Astrocyte (in vitro differentiated cells and primary cell): ENCODE measurements at regions not wholly inside any gene's neighbourhood (a gene's known extent, or its start where the extent isn't known, plus 50 kb on each side); places are given as distances from the start of the nearest gene placed in this dataset.

Experiments
- DNase-seq: peaks from one replicate; pipeline ENCODE4 v3.0.0-alpha.2; 2010; ENCODE audit warnings: low read depth
- FAIRE-seq: peaks from 2 replicates; lab custom pipeline; 2011; peaks lifted over from hg19 to GRCh38; lab: Jason Lieb, UNC
- H2AFZ ChIP-seq: 2 replicates; pipeline ENCODE4 v1.6.0; 2012; ENCODE audit warnings: low read depth, low read length, inconsistent platforms
- H3K27ac ChIP-seq: 2 replicates; pipeline ENCODE4 v1.5.1; 2011; ENCODE audit warnings: low read depth, low read length, inconsistent platforms
- H3K27me3 ChIP-seq: 2 replicates; pipeline ENCODE4 v1.6.0; 2011; ENCODE audit warnings: low read length, inconsistent platforms; ENCODE audit not compliant: insufficient read depth
- H3K36me3 ChIP-seq: 2 replicates; pipeline ENCODE4 v1.5.1; 2011; ENCODE audit warnings: low read length, inconsistent platforms; ENCODE audit not compliant: insufficient read depth
- H3K4me1 ChIP-seq: 2 replicates; pipeline ENCODE4 v1.5.1; 2011; ENCODE audit warnings: low read length, inconsistent platforms; ENCODE audit not compliant: insufficient read depth
- H3K4me2 ChIP-seq: 2 replicates; pipeline ENCODE4 v1.6.0; 2012; ENCODE audit warnings: low read length, inconsistent platforms
- H3K4me3 ChIP-seq: 2 replicates; pipeline ENCODE4 v1.5.1; 2011; ENCODE audit warnings: low read depth, mild to moderate bottlenecking, low read length, inconsistent platforms; ENCODE audit not compliant: insufficient read depth
- H3K79me2 ChIP-seq: 2 replicates; pipeline ENCODE4 v1.6.0; 2012; ENCODE audit warnings: mild to moderate bottlenecking, low read length, inconsistent platforms; ENCODE audit not compliant: insufficient read depth
- H3K9ac ChIP-seq: 2 replicates; pipeline ENCODE4 v1.6.0; 2012; ENCODE audit warnings: mild to moderate bottlenecking, low read length, inconsistent platforms
- H3K9me3 ChIP-seq: 2 replicates; pipeline ENCODE4 v1.5.1; 2012; ENCODE audit warnings: low read depth, mild to moderate bottlenecking, low read length, inconsistent platforms; ENCODE audit not compliant: insufficient read depth
- H4K20me1 ChIP-seq: 2 replicates; pipeline ENCODE4 v1.6.0; 2012; ENCODE audit warnings: low read length, inconsistent platforms; ENCODE audit not compliant: insufficient read depth
- H3K27ac Mint-ChIP-seq: one replicate; pipeline ENCODE4 v1.8.0; 2021; ENCODE audit warnings: mild to moderate bottlenecking, mixed read lengths; ENCODE audit not compliant: unreplicated experiment
- H3K27me3 Mint-ChIP-seq: one replicate; pipeline ENCODE4 v1.8.0; 2021; ENCODE audit warnings: low read depth, mixed read lengths; ENCODE audit not compliant: unreplicated experiment
- H3K36me3 Mint-ChIP-seq: one replicate; pipeline ENCODE4 v1.8.0; 2021; ENCODE audit warnings: low read depth, mixed read lengths; ENCODE audit not compliant: unreplicated experiment
- H3K4me1 Mint-ChIP-seq: one replicate; pipeline ENCODE4 v1.8.0; 2021; ENCODE audit warnings: low read depth, mixed read lengths; ENCODE audit not compliant: unreplicated experiment
- H3K4me3 Mint-ChIP-seq: one replicate; pipeline ENCODE4 v1.8.0; 2021; ENCODE audit warnings: mild to moderate bottlenecking, moderate library complexity, mixed read lengths; ENCODE audit not compliant: unreplicated experiment
- H3K9me3 Mint-ChIP-seq: one replicate; pipeline ENCODE4 v1.8.0; 2021; ENCODE audit warnings: mild to moderate bottlenecking, mixed read lengths; ENCODE audit not compliant: unreplicated experiment
- CTCF ChIP-seq: IDR thresholded peaks from 2 replicates; pipeline ENCODE4 v1.5.1; 2011; ENCODE audit warnings: low read depth, mild to moderate bottlenecking, inconsistent platforms, low read length, moderate library complexity; ENCODE audit not compliant: insufficient read depth
- EZH2 ChIP-seq: IDR thresholded peaks from 2 replicates; pipeline ENCODE4 v1.6.1; 2012; ENCODE audit warnings: mild to moderate bottlenecking, low read length, inconsistent platforms; ENCODE audit not compliant: insufficient read depth

- Mint-ChIP-seq H3K9me3 (no peaks in the 10 kb centered on the region), H3K36me3 (no peaks in the 10 kb centered on the region), H3K4me3 (no peak overlapping the region), H3K27me3 (no peaks in the 10 kb centered on the region), H3K4me1 (no peaks in the 10 kb centered on the region), H3K27ac (no peak overlapping the region)
- Histone ChIP-seq H3K79me2 (no peaks in the 10 kb centered on the region), H2AFZ (no peak overlapping the region), H3K4me1 (no peaks in the 10 kb centered on the region), H3K27ac (no peak overlapping the region), H3K9me3 (no peaks in the 10 kb centered on the region), H3K4me3 (no peak overlapping the region), H3K9ac (no peak overlapping the region), H3K36me3 (no peaks in the 10 kb centered on the region), H3K27me3 (no peaks in the 10 kb centered on the region), H3K4me2 (no peak overlapping the region), H4K20me1 (no peaks in the 10 kb centered on the region)
- FAIRE-seq (no peak), DNase-seq (no peak)
- TF ChIP-seq EZH2 (no peak), CTCF (no peak)
These were observed 148.4 kb upstream of the STEAP1 start for GRCh38 chr7:90005836-90006235.

- H3K27ac ChIP-seq: no peak overlapping the region
- H3K4me3 ChIP-seq: no peak overlapping the region
- FAIRE-seq (no peak), DNase-seq (no peak)
- TF ChIP-seq EZH2 (no peak), CTCF (no peak)
- H3K9me3 ChIP-seq: no peaks in the 10 kb centered on the region
- H3K9ac ChIP-seq: no peak overlapping the region
- H3K4me3 Mint-ChIP-seq: no peak overlapping the region
- H2AFZ ChIP-seq: no peak overlapping the region
- no peak overlapping the region for H3K4me2 ChIP-seq
- no peaks in the 10 kb centered on the region for H3K36me3 ChIP-seq
- no peaks in the 10 kb centered on the region for H4K20me1 ChIP-seq
- no peaks in the 10 kb centered on the region for H3K4me1 Mint-ChIP-seq
- H3K27ac Mint-ChIP-seq: no peak overlapping the region
- no peaks in the 10 kb centered on the region for H3K79me2 ChIP-seq
- no peaks in the 10 kb centered on the region for H3K36me3 Mint-ChIP-seq
- H3K27me3 Mint-ChIP-seq: no peaks in the 10 kb centered on the region
- H3K27me3 ChIP-seq: no peaks in the 10 kb centered on the region
- H3K4me1 ChIP-seq: no peaks in the 10 kb centered on the region
- no peaks in the 10 kb centered on the region for H3K9me3 Mint-ChIP-seq
These were observed 147.1 kb upstream of the STEAP1 start for GRCh38 chr7:90007001-90007654.

- no peaks in the 10 kb centered on the region for H3K36me3 Mint-ChIP-seq
- Histone ChIP-seq H2AFZ (no peak overlapping the region), H3K36me3 (no peaks in the 10 kb centered on the region), H3K79me2 (no peaks in the 10 kb centered on the region), H3K9me3 (no peaks in the 10 kb centered on the region), H3K4me3 (no peak overlapping the region), H3K4me1 (no peaks in the 10 kb centered on the region), H4K20me1 (no peaks in the 10 kb centered on the region), H3K27ac (no peak overlapping the region), H3K27me3 (no peaks in the 10 kb centered on the region), H3K9ac (no peak overlapping the region), H3K4me2 (no peak overlapping the region)
- FAIRE-seq (no peak), DNase-seq (no peak)
- H3K9me3 Mint-ChIP-seq: no peaks in the 10 kb centered on the region
- no peaks in the 10 kb centered on the region for H3K27me3 Mint-ChIP-seq
- no peaks in the 10 kb centered on the region for H3K4me1 Mint-ChIP-seq
- H3K27ac Mint-ChIP-seq: no peak overlapping the region
- no peak overlapping the region for H3K4me3 Mint-ChIP-seq
- no peak for TF ChIP-seq EZH2
- no peak for TF ChIP-seq CTCF
These were observed 146.4 kb upstream of the STEAP1 start for GRCh38 chr7:90007831-90008230.
